H54 (cell line): ENCODE measurements at regions not wholly inside any gene's neighbourhood (a gene's known extent, or its start where the extent isn't known, plus 50 kb on each side); places are given as distances from the start of the nearest gene placed in this dataset.

Experiments used
- DNase-seq: peaks from one replicate; pipeline ENCODE4 v3.0.0; 2011; ENCODE audit warnings: low spot score, mixed read lengths; ENCODE audit not compliant: insufficient read length
- FAIRE-seq: peaks from 3 replicates; lab custom pipeline; 2011; peaks lifted over from hg19 to GRCh38; lab: Jason Lieb, UNC
- POLR2A ChIP-seq: IDR thresholded peaks from 2 replicates; pipeline ENCODE4 v1.6.1; 2011; ENCODE audit warnings: low read depth, mild to moderate bottlenecking, low read length

- DNase-seq (no peak), FAIRE-seq (no peak)
- no peak for TF ChIP-seq POLR2A
Observed at GRCh38 chr10:44779511-44779910, 131.6 kb upstream of the TMEM72 start.

GRCh38 chr10:44780426-44780825 is 130.7 kb upstream of the TMEM72 start:
- DNase-seq: no peak
- FAIRE-seq: no peak
- no peak for TF ChIP-seq POLR2A

DNA sequence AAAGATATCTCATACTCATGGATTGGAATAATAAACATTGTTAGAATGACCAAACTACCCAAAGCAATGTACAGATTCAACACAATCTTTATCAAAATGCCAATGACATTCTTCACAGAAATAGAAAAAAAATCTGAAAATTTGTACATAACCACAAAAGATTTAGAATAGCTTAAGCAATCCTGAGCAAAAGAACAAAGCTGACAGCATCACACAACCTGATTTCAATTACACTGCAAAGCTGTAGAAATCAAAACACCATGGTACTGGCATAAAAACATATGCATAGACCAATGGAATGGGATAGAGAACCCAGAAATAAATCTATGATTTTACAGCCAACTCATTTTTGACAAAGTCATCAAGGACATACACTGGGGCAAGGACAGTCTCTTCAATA is 130.0 kb upstream of the TMEM72 start:
- FAIRE-seq (no peak), DNase-seq (no peak)
- TF ChIP-seq POLR2A: no peak

DNA sequence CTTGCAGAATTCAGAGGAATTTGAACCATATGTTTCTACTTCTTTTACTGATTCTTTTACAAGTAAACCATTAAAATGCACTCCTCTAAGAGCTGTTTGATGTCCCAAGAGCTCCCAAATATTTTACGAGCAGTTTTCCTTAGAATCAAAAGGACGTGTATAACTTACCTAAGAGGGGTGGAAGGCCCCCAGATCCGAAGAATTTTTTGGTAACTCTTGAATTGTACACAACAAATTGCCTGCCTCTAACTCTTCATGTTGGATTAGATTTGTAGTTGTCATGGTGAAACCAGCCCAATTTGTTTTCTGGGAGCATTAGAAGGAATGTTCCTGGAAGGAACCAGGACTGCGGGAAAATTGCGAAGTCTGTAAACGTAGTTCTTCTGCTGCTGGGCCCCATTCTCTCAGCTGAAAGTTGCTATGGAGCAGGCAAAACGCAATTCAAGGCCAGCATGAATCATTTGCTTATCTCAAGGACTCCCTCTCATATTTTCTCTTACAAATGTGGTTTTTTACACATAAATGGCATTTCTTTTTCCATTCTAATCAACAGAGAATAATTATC is 124.8 kb upstream of the TMEM72 start:
- DNase-seq (no peak), FAIRE-seq (no peak)
- TF ChIP-seq POLR2A: no peak

DNA sequence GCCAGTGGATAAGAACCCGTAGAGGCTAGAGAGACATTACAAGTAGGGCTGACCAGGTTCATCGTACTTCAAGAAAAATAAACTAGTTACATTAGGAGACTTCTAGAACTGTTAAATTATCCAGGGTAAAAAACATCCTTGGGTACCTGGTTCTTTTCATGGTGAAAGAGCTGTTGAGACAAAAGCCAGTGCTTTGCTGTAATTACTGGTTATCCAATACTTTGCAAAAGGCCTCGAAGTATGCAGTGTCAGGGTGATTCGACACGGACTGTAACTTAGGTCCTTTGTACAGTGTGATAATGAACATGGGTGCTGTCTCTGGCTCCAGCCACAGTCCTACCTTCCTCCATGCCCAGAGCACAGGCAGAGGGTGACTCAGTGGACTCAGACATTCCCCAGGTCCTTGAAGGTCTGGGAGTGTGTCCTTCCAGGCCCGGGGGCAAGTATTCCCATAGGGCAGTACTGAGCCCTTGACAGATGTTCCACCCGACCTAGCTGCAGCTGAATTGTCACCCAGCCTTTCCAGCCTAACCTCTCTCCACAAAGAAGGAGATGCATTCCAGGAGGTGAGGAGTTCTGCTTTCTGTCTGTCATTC is 123.6 kb upstream of the TMEM72 start:
- FAIRE-seq: no peak
- DNase-seq: no peak
- no peak for TF ChIP-seq POLR2A

DNA sequence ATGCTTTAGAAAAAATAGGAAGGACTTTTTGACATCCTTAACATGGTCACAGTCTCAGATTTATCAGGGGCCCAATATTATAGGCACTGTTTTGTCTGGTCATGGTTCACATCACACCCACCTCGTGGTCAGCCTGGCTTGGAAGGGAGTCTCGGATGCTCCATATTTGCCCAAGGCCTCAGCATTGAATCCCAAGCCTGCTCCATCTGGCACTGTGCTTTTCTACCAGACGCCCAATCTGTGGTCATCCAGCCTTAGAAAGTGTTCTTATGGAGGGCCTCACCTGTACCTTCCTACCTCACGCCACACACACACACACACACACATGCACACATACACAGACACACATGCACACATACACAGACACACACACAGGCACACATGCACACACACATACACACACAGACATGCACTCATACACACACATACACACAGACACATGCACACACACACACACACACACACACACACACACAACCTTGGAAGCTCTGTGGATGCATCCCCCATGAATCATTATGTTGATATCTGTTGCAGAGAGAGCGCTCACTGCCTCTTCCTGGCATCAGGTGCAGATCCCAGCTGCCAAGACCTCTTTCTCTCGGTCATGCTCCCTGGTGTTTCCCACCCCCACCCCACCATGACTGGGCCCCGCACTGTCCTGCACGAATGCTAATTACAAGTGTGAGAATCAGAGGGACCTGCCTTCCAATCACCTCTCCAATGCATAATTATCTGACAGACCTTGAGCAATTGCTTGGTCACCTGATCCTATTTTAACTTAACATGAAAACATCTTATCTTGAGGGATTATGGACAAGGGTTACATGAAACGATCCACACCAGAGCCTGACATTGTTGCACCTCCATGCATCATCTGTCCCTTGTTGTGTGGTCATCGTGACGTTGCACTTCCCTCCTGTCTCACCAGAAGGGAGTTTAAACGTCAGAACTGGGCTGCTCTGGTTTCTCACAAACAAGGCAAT is 122.7 kb upstream of the TMEM72 start:
- TF ChIP-seq POLR2A: no peak
- FAIRE-seq (no peak), DNase-seq (no peak)

GRCh38 chr10:44792119-44792775 is 118.9 kb upstream of the TMEM72 start:
- DNase-seq: no peak
- FAIRE-seq: no peak
- no peak for TF ChIP-seq POLR2A

DNA sequence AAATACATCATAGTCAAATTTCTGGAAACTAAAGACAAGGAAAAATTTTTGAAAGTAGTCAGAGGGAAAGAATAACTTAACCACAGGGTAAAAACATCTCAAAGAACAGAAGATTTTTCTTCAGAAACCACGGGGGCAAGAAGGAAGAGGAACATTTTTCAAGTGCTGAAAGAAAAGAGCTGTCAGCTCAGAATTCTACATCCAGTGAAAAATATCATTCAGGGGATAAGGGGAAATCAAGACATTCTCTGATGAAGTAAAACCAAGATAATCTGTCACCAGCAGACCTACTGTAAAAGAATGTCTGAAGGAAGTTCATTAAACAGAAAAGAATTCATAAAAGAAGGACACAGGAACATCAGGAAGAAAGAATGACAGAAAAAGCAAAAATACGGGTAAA is 111.2 kb upstream of the TMEM72 start:
- TF ChIP-seq POLR2A: no peak
- FAIRE-seq (no peak), DNase-seq (no peak)

DNA sequence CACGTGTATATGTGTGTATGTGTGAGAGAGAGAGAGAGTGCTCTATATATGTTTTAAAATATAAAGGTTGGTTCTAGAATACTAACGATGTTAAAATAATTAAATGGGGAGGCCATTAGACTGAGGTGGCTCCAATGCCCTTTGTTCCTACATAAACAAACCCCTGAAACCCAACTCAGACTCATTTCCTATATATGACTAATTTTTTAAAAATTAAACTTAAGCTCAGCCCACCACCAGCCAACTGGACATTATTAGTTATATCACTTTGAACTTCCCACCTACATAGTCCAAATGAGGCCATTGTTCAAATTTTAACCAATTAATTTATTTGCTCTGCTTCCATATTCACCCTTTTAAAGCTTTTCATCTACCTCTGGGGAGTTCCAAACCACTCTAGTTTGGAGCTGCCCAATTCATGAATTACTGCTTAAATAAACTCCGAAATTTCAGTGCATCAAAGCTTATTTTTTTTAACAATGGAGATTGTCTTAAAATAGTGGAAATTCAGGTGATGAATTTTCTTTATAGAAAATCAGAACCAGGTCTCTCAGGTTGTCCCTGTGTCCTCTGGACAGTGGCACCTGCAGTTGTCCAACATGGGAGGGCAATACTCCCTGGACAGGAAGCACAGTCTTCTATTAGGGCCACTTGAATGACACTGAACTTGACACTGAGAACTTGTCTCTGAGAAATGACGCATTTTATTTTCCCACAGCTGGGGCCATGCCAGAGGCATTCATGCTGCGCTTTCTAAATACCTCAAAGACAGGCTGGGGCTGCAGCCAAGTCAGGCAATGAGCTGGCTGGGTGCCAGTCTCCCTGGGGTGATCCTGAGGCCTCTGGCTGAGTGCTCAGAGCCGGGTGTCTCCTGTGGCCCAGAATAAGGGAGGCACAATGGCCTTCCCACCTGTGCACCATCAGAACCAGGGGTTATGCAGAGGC is 109.5 kb upstream of the TMEM72 start:
- peak; percentile 63 for DNase-seq
- no peak for TF ChIP-seq POLR2A
- peak; percentile 36 for FAIRE-seq

DNA sequence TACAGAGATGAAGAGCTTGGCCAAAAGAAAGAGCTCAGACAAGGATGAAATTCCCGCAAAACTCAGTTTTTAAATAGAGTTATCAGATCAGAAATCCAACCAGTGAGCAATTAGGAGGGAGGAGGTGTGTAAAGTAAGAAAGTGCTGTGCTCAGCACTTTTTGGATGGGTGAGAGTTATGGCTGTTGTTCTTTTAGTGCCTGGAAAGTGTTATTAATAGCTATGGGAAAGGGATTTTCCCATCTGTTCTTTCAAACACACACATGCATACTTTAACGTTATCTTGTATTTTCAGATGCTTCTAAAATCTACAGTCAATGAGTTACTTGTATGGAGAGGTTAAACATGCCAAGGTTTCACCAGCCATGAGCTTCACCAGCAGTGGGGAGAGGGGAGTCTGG is 107.3 kb upstream of the TMEM72 start:
- DNase-seq: no peak
- FAIRE-seq: no peak
- TF ChIP-seq POLR2A: no peak

DNA sequence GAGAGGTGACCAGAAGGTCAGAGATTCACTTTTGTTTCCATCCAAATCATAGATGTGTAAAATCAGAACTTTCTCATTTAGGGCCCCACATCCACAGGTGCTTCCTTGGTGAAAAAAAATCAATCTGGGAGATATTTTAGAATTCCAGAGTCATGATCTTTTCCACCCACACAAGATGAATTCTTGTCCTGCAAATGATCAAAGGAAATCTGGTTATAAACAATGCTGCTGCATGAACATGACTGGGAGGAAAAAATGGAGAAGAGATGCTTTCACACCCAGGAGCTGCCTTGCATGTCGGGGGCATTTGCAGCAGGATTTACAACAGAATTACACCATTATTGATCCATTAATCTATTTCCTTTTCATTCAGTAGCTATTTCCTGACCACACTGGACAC is 106.5 kb upstream of the TMEM72 start:
- no peak for TF ChIP-seq POLR2A
- FAIRE-seq: no peak

GRCh38 chr10:44805466-44806210 is 105.5 kb upstream of the TMEM72 start:
- no peak for DNase-seq
- no peak for FAIRE-seq
- TF ChIP-seq POLR2A: no peak

More for the DNA sequence above, 106.5 kb upstream of the TMEM72 start:
- DNase-seq: no peak
